GM12878 (cell line): ENCODE measurements at regions not wholly inside any gene's neighbourhood (a gene's known extent, or its start where the extent isn't known, plus 50 kb on each side); places are given as distances from the start of the nearest gene placed in this dataset.

ENCODE experiments used
- ATAC-seq: fragments of 200-7000 bp; cut with Tn5 transposase; 3 replicates; pipeline ENCODE4 v1.9.1; 2020; ENCODE audit warnings: mild to moderate bottlenecking, moderate library complexity
- BruUV-seq: library from RNA; stranded (reverse); fragments of 400-500 nt; replicated peaks from 2 replicates; lab custom pipeline; 2021; lab: Mats Ljungman, UMichigan
- CTCF ChIA-PET: fragments of 300-600 bp; sonication (Branson Sonifier 250); formaldehyde crosslinking; extraction: SDS; loops from one replicate; lab custom pipeline; 2021; ENCODE audit warnings: inconsistent platforms; lab: Yijun Ruan, JAX
- POLR2A ChIA-PET: fragments of 350-600 bp; formaldehyde crosslinking; extraction: SDS; loops from one replicate; lab custom pipeline; 2021; ENCODE audit warnings: inconsistent platforms; lab: Charles Lee
- RAD21 ChIA-PET: fragments of 300-600 bp; sonication (Branson Sonifier 250); formaldehyde crosslinking; loops from one replicate; lab custom pipeline; 2023; ENCODE audit warnings: antibody characterized with exemption; ENCODE audit not compliant: unreplicated experiment; lab: Charles Lee
- SMC1A ChIA-PET: fragments of 300-600 bp; sonication (Branson Sonifier 250); formaldehyde crosslinking; loops from one replicate; lab custom pipeline; 2023; ENCODE audit not compliant: unreplicated experiment, uncharacterized antibody; lab: Charles Lee
- DNase-seq: peaks from one replicate; pipeline ENCODE4 v3.0.0-alpha.2; 2011; ENCODE audit warnings: low read depth, low spot score
- FAIRE-seq: peaks from 3 replicates; lab custom pipeline; 2011; peaks lifted over from hg19 to GRCh38; lab: Jason Lieb, UNC
- H2AFZ ChIP-seq: 2 replicates; pipeline ENCODE4 v1.6.0; 2011; ENCODE audit warnings: low read depth, low read length, control low read depth; ENCODE audit not compliant: control insufficient read depth
- H3K27ac ChIP-seq: 2 replicates; pipeline ENCODE4 v1.5.1; 2011; ENCODE audit warnings: control low read depth; ENCODE audit not compliant: control insufficient read depth, insufficient read depth
- H3K27me3 ChIP-seq, 2 experiments: replicated peaks in 1 of 2; 2 replicates each; pipeline versions ENCODE4 v1.6.0 to v1.6.1; 2011; ENCODE audit warnings: low read length in 1 of 2; ENCODE audit not compliant: control insufficient read depth in 2 of 2, insufficient read depth in 2 of 2
- H3K36me3 ChIP-seq, 2 experiments: 2 replicates each; pipeline ENCODE4 v1.5.1; 2011; ENCODE audit warnings: low read length in 1 of 2; ENCODE audit not compliant: control insufficient read depth in 2 of 2, insufficient read depth in 2 of 2
- H3K4me1 ChIP-seq: 2 replicates; pipeline ENCODE4 v1.6.1; 2011; ENCODE audit warnings: mild to moderate bottlenecking, low read length, moderate library complexity, mixed read lengths; ENCODE audit not compliant: control insufficient read depth, insufficient read depth
- H3K4me2 ChIP-seq: 2 replicates; pipeline ENCODE4 v1.6.0; 2011; ENCODE audit warnings: control low read depth; ENCODE audit not compliant: control insufficient read depth, insufficient read depth
- H3K4me3 ChIP-seq: fragments of 200-600 bp; sonication (generic); 2 replicates; pipeline ENCODE4 v1.5.1; 2016
- H3K79me2 ChIP-seq: 2 replicates; pipeline ENCODE4 v1.6.0; 2011; ENCODE audit warnings: low read length; ENCODE audit not compliant: control insufficient read depth, insufficient read depth
- H3K9ac ChIP-seq: 2 replicates; pipeline ENCODE4 v1.8.0; 2011; ENCODE audit warnings: low read length, control low read depth, mixed read lengths; ENCODE audit not compliant: control insufficient read depth, insufficient read depth
- H3K9me3 ChIP-seq: replicated peaks from 3 replicates; pipeline ENCODE4 v1.5.1; 2011; ENCODE audit warnings: mild to moderate bottlenecking, low read length; ENCODE audit not compliant: control insufficient read depth, insufficient read depth
- H4K20me1 ChIP-seq: 2 replicates; pipeline ENCODE4 v1.6.0; 2011; ENCODE audit not compliant: control insufficient read depth, insufficient read depth
- EP300 ChIP-seq, 2 experiments: fragments of 150-350 bp in 1 of 2; IDR thresholded peaks; 2 replicates each; pipeline ENCODE4 v1.6.1; 2011 to 2012; ENCODE audit warnings: low read depth in 2 of 2, low read length in 2 of 2, borderline replicate concordance in 1 of 2, improper control_type of control experiment in 1 of 2, inconsistent platforms in 1 of 2; ENCODE audit not compliant: control insufficient read depth in 1 of 2
- HDAC2 ChIP-seq: fragments of 200-600 bp; sonication (generic); IDR thresholded peaks from 2 replicates; pipeline ENCODE4 v1.6.1; 2017
- KDM1A ChIP-seq: fragments of 200-600 bp; sonication (generic); IDR thresholded peaks from 2 replicates; pipeline ENCODE4 v1.6.1; 2016; ENCODE audit warnings: borderline replicate concordance
- KLF5 ChIP-seq: fragments of 450-650 bp; IDR thresholded peaks from 2 replicates; pipeline ENCODE4 v1.6.1; 2014; ENCODE audit warnings: mild to moderate bottlenecking; ENCODE audit not compliant: partially characterized antibody
- LARP7 ChIP-seq: fragments of 450-650 bp; IDR thresholded peaks from 2 replicates; pipeline ENCODE4 v1.6.1; 2017; ENCODE audit warnings: mild to moderate bottlenecking
- POLR2AphosphoS2 ChIP-seq: IDR thresholded peaks from 2 replicates; pipeline ENCODE4 v1.6.1; 2011; ENCODE audit warnings: low read depth, mild to moderate bottlenecking, low read length, improper control_type of control experiment, moderate library complexity
- RAD51 ChIP-seq: fragments of 450-650 bp; IDR thresholded peaks from 2 replicates; pipeline ENCODE4 v1.6.1; 2016; ENCODE audit warnings: moderate library complexity, mild to moderate bottlenecking, inconsistent platforms
- WGBS: methylation state at CpG from one replicate; pipeline ENCODE4 v1.1.6; 2016; ENCODE audit warnings: low lambda C conversion rate; ENCODE audit not compliant: insufficient replicate concordance, insufficient coverage; ENCODE audit errors: missing lambda C conversion rate; 5-methylcytosine and 5-hydroxymethylcytosine counted together
- in situ Hi-C: fragments of 300-500 bp; cut with MboI; formaldehyde crosslinking; loops from 9 replicates; pipeline ENCODE4 v1.14.3; 2018; ENCODE audit warnings: mixed read lengths
- intact Hi-C: fragments of 100-400 bp; cut with micrococcal nuclease; formaldehyde crosslinking; loops from one replicate; pipeline ENCODE4 v1.14.2; 2022; ENCODE audit not compliant: unreplicated experiment
- TF ChIP-seq, protein P1 (sequence below): fragments of 450-650 bp; IDR thresholded peaks from 2 replicates; pipeline ENCODE4 v1.6.1; 2017; ENCODE audit warnings: mild to moderate bottlenecking

DNA sequence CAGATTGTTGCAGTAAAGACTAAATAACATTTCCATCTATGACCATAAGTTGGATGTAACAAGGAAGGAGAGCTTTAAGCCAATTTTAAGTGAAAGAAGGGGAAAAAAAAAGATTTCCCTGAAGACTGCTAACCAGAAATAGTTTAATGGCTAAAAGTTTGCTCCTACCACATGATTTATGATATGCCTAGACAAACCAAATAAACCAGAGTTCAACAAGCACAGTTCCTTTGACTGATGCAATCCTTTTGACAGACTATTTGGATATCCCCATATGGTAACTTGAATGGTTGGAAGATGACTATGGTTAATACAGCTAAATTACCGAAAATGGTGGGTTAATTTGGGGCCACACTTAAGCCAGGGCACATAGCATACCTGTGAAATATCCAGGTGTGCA is 338.5 kb downstream of the CETN3 start:
- Histone ChIP-seq H2AFZ (no peak overlapping the region), H4K20me1 (no peaks in the 10 kb centered on the region), H3K9me3 (no peaks in the 10 kb centered on the region; the same call in 2 of the 3 replicates), H3K27me3 (no peaks in the 10 kb centered on the region), H3K9ac (no peak overlapping the region), H3K79me2 (no peaks in the 10 kb centered on the region), H3K4me2 (no peak overlapping the region), H3K4me3 (no peak overlapping the region), H3K27ac (no peak overlapping the region), H3K4me1 (no peaks in the 10 kb centered on the region), H3K36me3 (no peaks in the 10 kb centered on the region)
- ChIA-PET POLR2A (no interaction called here), RAD21 (no interaction called here), SMC1A (no interaction called here), CTCF (no interaction called here)
- intact Hi-C loops (no loop called here), in situ Hi-C loops (no loop called here)
- 47% methylated on average over 1 of the region's 1 CpG for WGBS
- TF ChIP-seq KLF5 = no peak
- TF ChIP-seq KDM1A = no peak
- TF ChIP-seq RAD51 = no peak
- TF ChIP-seq HDAC2 = no peak
- no peak for TF ChIP-seq POLR2AphosphoS2
- TF ChIP-seq, protein P1, sequence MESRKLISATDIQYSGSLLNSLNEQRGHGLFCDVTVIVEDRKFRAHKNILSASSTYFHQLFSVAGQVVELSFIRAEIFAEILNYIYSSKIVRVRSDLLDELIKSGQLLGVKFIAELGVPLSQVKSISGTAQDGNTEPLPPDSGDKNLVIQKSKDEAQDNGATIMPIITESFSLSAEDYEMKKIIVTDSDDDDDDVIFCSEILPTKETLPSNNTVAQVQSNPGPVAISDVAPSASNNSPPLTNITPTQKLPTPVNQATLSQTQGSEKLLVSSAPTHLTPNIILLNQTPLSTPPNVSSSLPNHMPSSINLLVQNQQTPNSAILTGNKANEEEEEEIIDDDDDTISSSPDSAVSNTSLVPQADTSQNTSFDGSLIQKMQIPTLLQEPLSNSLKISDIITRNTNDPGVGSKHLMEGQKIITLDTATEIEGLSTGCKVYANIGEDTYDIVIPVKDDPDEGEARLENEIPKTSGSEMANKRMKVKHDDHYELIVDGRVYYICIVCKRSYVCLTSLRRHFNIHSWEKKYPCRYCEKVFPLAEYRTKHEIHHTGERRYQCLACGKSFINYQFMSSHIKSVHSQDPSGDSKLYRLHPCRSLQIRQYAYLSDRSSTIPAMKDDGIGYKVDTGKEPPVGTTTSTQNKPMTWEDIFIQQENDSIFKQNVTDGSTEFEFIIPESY = no peak
- no peak for TF ChIP-seq LARP7
- TF ChIP-seq EP300 (IDR thresholded peaks at IDR 0.05; ENCODE audit: borderline replicate concordance in 1 of 2, control insufficient read depth in 1 of 2, low read depth in 2 of 2, low read length in 2 of 2) = no peak
- no peak for FAIRE-seq
- BruUV-seq = no TSS peak
- no peak for ATAC-seq
- no peak for DNase-seq
